GM12878 (cell line): ENCODE measurements at regions not wholly inside any gene's neighbourhood (a gene's known extent, or its start where the extent isn't known, plus 50 kb on each side); places are given as distances from the start of the nearest gene placed in this dataset.

ENCODE experiments used
- CBFB ChIP-seq: IDR thresholded peaks from 2 replicates; pipeline ENCODE4 v1.6.1; 2016; ENCODE audit warnings: antibody characterized with exemption, low read depth
- CHD1 ChIP-seq: IDR thresholded peaks from 2 replicates; pipeline ENCODE4 v1.6.1; 2012; ENCODE audit warnings: low read depth, low read length, improper control_type of control experiment
- ELK1 ChIP-seq: IDR thresholded peaks from 2 replicates; pipeline ENCODE4 v1.6.1; 2012; ENCODE audit warnings: low read depth, low read length, improper control_type of control experiment
- GATAD2B ChIP-seq: fragments of 450-650 bp; conservative IDR thresholded peaks from 2 replicates; pipeline ENCODE4 v1.6.1; 2017; ENCODE audit warnings: low read depth, mild to moderate bottlenecking, moderate library complexity
- MEF2A ChIP-seq: IDR thresholded peaks from 2 replicates; pipeline ENCODE4 v1.6.1; 2011; ENCODE audit warnings: low read depth, mild to moderate bottlenecking, low read length, moderate library complexity; ENCODE audit not compliant: insufficient read depth
- MTA2 ChIP-seq: fragments of 450-650 bp; IDR thresholded peaks from 2 replicates; pipeline ENCODE4 v1.6.1; 2016; ENCODE audit warnings: low read depth, mild to moderate bottlenecking, moderate library complexity
- NR2C2 ChIP-seq: IDR thresholded peaks from 2 replicates; pipeline ENCODE4 v1.6.1; 2011; ENCODE audit warnings: borderline replicate concordance, low read depth; ENCODE audit not compliant: control insufficient read depth, insufficient read length
- PML ChIP-seq: IDR thresholded peaks from 2 replicates; pipeline ENCODE4 v1.6.1; 2012; ENCODE audit warnings: low read length, inconsistent platforms
- POU2F2 ChIP-seq: IDR thresholded peaks from 3 replicates; pipeline ENCODE4 v1.6.1; 2011; ENCODE audit warnings: low read depth, mild to moderate bottlenecking, low read length, borderline replicate concordance
- USF1 ChIP-seq: IDR thresholded peaks from 2 replicates; pipeline ENCODE4 v1.6.1; 2011; ENCODE audit warnings: borderline replicate concordance, low read depth, mild to moderate bottlenecking, moderate library complexity, mixed read lengths, low read length; ENCODE audit not compliant: insufficient read depth; ENCODE audit errors: extremely low read length
- ZBED1 ChIP-seq: IDR thresholded peaks from 2 replicates; pipeline ENCODE4 v1.6.1; 2016; ENCODE audit warnings: borderline replicate concordance
- ZBTB11 ChIP-seq: fragments of 450-650 bp; formaldehyde crosslinking; IDR thresholded peaks from 2 replicates; pipeline ENCODE4 v1.5.0; 2022; ENCODE audit warnings: mild to moderate bottlenecking, missing genetic modification characterization
- ZNF217 ChIP-seq: fragments of 450-650 bp; IDR thresholded peaks from 2 replicates; pipeline ENCODE4 v1.6.1; 2017; ENCODE audit warnings: antibody characterized with exemption, mild to moderate bottlenecking
- ZNF24 ChIP-seq: fragments of 450-650 bp; IDR thresholded peaks from 2 replicates; pipeline ENCODE4 v1.6.1; 2017; ENCODE audit warnings: antibody characterized with exemption, mild to moderate bottlenecking

- TF ChIP-seq USF1, result no peak
- no peak for TF ChIP-seq ZNF24
- TF ChIP-seq POU2F2, result no peak
- TF ChIP-seq ZBTB11 (CRISPR knock-in tag), result no peak
- TF ChIP-seq GATAD2B, result no peak
- no peak for TF ChIP-seq ZBED1
- no peak for TF ChIP-seq PML
- TF ChIP-seq CBFB, result no peak
- no peak for TF ChIP-seq MTA2
- no peak for TF ChIP-seq CHD1
- no peak for TF ChIP-seq MEF2A
- TF ChIP-seq NR2C2, result no peak
- TF ChIP-seq ELK1, result no peak
- no peak for TF ChIP-seq ZNF217
Measured at GRCh38 chr1:219397511-219397910, 215.4 kb downstream of the ZC3H11B start (continued).
